Omental fat pad (tissue), 3 donors: ENCODE measurements at regions not wholly inside any gene's neighbourhood (a gene's known extent, or its start where the extent isn't known, plus 50 kb on each side); places are given as distances from the start of the nearest gene placed in this dataset.

Experiments used
- ATAC-seq: fragments of 150-250 bp; one replicate; pipeline ENCODE4 v1.9.1; 2016; ENCODE audit warnings: mild to moderate bottlenecking, moderate library complexity; ENCODE audit not compliant: low FRiP score
- DNase-seq: peaks from one replicate; pipeline ENCODE4 v3.0.0-alpha.2; 2019; ENCODE audit warnings: low spot score
- CTCF ChIP-seq, 3 donors: fragments of 450-650 bp; IDR thresholded peaks; one replicate each; pipeline ENCODE4 v1.5.1; 2016 to 2017; ENCODE audit warnings: antibody characterized with exemption in 3 of 3, mild to moderate bottlenecking in 3 of 3, moderate library complexity in 2 of 3

DNA sequence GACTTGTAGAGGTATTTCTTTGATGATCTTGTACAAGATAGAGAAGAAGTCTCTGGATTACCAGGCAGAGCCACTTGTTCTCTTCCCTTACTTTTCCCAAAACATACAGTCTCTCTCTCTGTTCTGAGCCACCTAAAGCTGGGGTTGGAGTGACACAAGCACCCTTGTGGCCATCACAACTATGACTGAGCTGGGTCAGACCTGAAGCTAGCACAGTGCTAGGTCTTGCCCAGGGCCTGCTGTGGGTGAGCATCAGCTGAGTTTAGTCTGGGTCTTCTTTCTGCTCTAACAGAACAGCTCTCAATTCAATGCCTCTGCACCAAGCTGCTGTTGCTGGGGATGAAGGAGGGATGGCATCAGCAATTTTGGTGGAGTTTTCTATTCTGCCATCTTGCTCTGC lies 110.2 kb downstream of the HTR1B start:
- no peak for TF ChIP-seq CTCF (IDR thresholded peaks at IDR 0.05)
- ATAC-seq = no peak
- no peak for DNase-seq

GRCh38 chr6:77341058-77341986 lies 122.0 kb downstream of the HTR1B start:
- no peak for TF ChIP-seq CTCF (IDR thresholded peaks at IDR 0.05)
- ATAC-seq (no peak), DNase-seq (no peak)

- ATAC-seq (no peak), DNase-seq (no peak)
- TF ChIP-seq CTCF (IDR thresholded peaks at IDR 0.05) = no peak
Observed at GRCh38 chr6:77340331-77340730, 123.0 kb downstream of the HTR1B start.

DNA sequence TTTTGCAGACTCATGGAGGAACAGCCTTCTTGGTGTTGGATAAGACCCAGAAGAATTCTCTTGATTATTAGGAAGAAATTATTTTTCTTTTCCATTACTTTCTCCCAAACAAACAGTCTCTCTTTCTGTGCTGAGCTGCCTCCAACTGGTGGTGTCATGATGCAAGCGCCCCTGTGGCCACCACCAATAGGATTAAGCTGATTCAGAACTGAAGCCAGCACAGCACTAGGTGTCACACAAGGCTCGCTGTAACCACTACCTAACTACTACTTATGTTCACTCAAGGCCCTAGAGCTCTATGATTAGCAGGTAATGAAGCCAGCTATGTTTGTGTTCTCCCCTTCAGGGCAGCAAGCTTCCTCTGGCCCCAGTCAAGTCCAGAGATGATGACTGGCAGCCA lies 123.4 kb downstream of the HTR1B start:
- no peak for ATAC-seq
- TF ChIP-seq CTCF (IDR thresholded peaks at IDR 0.05) = no peak
- no peak for DNase-seq

GRCh38 chr6:77337392-77337791 lies 125.9 kb downstream of the HTR1B start:
- TF ChIP-seq CTCF (IDR thresholded peaks at IDR 0.05) = no peak
- ATAC-seq (no peak), DNase-seq (no peak)

- no peak for TF ChIP-seq CTCF (IDR thresholded peaks at IDR 0.05)
- DNase-seq (no peak), ATAC-seq (no peak)
Observed at GRCh38 chr6:77334093-77334492, 129.2 kb downstream of the HTR1B start.
